ENCODE measurements at regions not wholly inside any gene's neighbourhood (a gene's known extent, or its start where the extent isn't known, plus 50 kb on each side); places are given as distances from the start of the nearest gene placed in this dataset.

- TF ChIP-seq PRDM2 (tag by site-specific recombination; IDR thresholded peaks at IDR 0.05; ENCODE audit: borderline replicate concordance) (no peak), CTCF (tag by site-specific recombination; IDR thresholded peaks at IDR 0.05) (no peak), ZNF211 (tag by site-specific recombination; IDR thresholded peaks at IDR 0.05; ENCODE audit: low read depth) (no peak), HOXD13 (CRISPR knock-in tag; IDR thresholded peaks at IDR 0.05; ENCODE audit: borderline replicate concordance) (no peak), ZNF324 (tag by site-specific recombination; IDR thresholded peaks at IDR 0.05) (no peak), ZNF292 (tag by site-specific recombination; IDR thresholded peaks at IDR 0.05; ENCODE audit: borderline replicate concordance, low read depth) (no peak), TCF7L2 (IDR thresholded peaks at IDR 0.05; ENCODE audit: borderline replicate concordance, low read depth, low read length) (no peak), ZFP69B (tag by site-specific recombination; IDR thresholded peaks at IDR 0.05) (no peak)
Measured at GRCh38 chr5:20570486-20570885, 582.5 kb upstream of the CDH18 start (continued).

- Histone ChIP-seq H3K4me3 (ENCODE audit: low read depth, low read length) (no peak overlapping the region), H3K36me3 (ENCODE audit: control insufficient read depth in 2 of 2, insufficient read depth in 1 of 2, low read length in 2 of 2) (no peaks in the 10 kb centered on the region), H3K4me1 (ENCODE audit: control insufficient read depth, insufficient read depth, low read length) (no peaks in the 10 kb centered on the region), H3K9me3 (ENCODE audit: control insufficient read depth, insufficient read depth, low read depth, low read length) (no peaks in the 10 kb centered on the region), H3K27ac (ENCODE audit: extremely low read depth, low read depth, low read length) (no peak overlapping the region)
- POLR2A ChIA-PET: no interaction called here
- CTCF ChIA-PET: no interaction called here
- TF ChIP-seq ZNF335 (tag by site-specific recombination; conservative IDR thresholded peaks at IDR 0.05): no peak
- no peak for TF ChIP-seq ZNF366 (tag by site-specific recombination; conservative IDR thresholded peaks at IDR 0.05)
- TF ChIP-seq ZNF548 (tag by site-specific recombination; IDR thresholded peaks at IDR 0.05): no peak
- TF ChIP-seq ZNF266 (tag by site-specific recombination; IDR thresholded peaks at IDR 0.05; ENCODE audit: low read depth): no peak
- no peak for TF ChIP-seq ZBTB17 (tag by site-specific recombination; IDR thresholded peaks at IDR 0.05)
- no peak for TF ChIP-seq ZNF488 (tag by site-specific recombination; IDR thresholded peaks at IDR 0.05)
- no peak for TF ChIP-seq PBX3 (CRISPR knock-in tag; IDR thresholded peaks at IDR 0.05)
- no peak for TF ChIP-seq ZNF280C (tag by site-specific recombination; IDR thresholded peaks at IDR 0.05)
- TF ChIP-seq TCF7L2 (IDR thresholded peaks at IDR 0.05; ENCODE audit: borderline replicate concordance, low read depth, low read length): no peak
- no peak for TF ChIP-seq ZNF776 (tag by site-specific recombination; IDR thresholded peaks at IDR 0.05; ENCODE audit: borderline replicate concordance)
- no peak for TF ChIP-seq ZNF169 (tag by site-specific recombination; IDR thresholded peaks at IDR 0.05)
- TF ChIP-seq ZNF449 (tag by site-specific recombination; IDR thresholded peaks at IDR 0.05): no peak
- no peak for TF ChIP-seq ZNF404 (tag by site-specific recombination; IDR thresholded peaks at IDR 0.05)
- no peak for TF ChIP-seq ZNF24 (tag by site-specific recombination; IDR thresholded peaks at IDR 0.05)
- no peak for TF ChIP-seq ZNF341 (tag by site-specific recombination; IDR thresholded peaks at IDR 0.05; ENCODE audit: low read depth)
- no peak for TF ChIP-seq ZNF664 (tag by site-specific recombination; IDR thresholded peaks at IDR 0.05)
Measured at GRCh38 chr5:20562544-20562943, 574.5 kb upstream of the CDH18 start.
